GM18499 (cell line): ENCODE measurements at regions not wholly inside any gene's neighbourhood (a gene's known extent, or its start where the extent isn't known, plus 50 kb on each side); places are given as distances from the start of the nearest gene placed in this dataset.
"Not testable (repeated sequence)": the region's sequence is repeated elsewhere in the genome, so short reads cannot be mapped to it uniquely, and the experiment has no call there.

Experiments used
- ATAC-seq: cut with Tn5 transposase; IDR thresholded peaks from one replicate; pipeline ENCODE4 v1.9.1; 2021; ENCODE audit warnings: moderate number of reproducible peaks; ENCODE audit not compliant: insufficient read depth, unreplicated experiment

DNA sequence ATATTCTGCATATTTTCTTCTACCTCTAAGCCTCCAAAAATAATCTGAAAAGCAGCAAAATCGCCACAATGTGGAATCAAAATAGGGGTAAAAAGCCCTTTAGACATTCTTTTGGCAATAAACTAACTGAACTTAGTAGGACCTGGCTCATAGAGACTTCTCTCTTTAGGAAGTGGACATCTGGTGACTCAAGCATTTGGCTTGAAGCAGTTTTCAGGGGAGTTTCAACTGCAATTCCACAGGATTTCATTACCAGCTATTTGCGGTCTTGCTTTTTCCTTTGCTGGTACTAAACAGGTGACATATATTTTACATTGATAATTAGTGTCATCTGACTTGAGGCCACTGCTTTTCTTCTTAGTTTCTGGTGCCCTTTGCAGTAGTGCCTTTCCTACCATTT is 173.2 kb upstream of the FBN2 start:
- no peak for ATAC-seq

DNA sequence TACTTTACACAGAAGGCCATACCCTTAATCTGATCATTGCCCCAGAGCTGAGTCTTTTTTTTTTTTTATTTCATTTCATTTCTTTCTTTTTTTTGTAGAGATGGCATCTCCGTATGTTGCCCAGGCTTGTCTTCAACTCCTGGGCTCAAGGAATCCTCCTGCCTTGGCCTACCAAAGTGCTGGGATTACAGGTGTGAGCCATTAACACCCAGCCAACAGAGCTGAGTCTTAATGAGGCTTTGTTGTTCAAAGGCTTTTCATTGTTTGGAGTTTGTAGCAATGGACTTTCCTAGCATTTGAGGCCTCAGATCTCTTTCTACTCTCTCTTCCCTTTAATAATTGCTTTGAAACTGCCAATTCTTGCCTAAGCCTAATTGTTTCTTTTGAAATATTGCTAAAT is 176.5 kb upstream of the FBN2 start:
- ATAC-seq, result no peak

- ATAC-seq, result no peak
Measured at GRCh38 chr5:128722551-128722950, 184.5 kb upstream of the FBN2 start.

DNA sequence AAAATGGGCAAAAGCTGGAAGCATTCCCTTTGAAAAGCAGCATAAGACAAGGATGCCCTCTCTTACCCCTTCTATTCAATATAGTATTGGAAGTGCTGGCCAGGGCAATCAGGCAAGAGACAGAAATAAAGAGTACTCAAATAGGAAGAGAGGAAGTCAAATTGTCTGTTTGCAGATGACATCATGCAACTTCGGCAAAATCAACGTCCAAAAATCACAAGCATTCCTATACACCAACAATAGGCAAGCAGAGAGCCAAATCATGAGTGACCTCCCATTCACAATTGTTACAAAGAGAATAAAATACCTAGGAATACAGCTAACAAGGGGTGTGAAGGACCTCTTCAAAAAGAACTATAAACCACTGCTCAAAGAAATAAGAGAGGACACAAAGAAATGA is 192.0 kb upstream of the FBN2 start:
- not testable (repeated sequence) for ATAC-seq

DNA sequence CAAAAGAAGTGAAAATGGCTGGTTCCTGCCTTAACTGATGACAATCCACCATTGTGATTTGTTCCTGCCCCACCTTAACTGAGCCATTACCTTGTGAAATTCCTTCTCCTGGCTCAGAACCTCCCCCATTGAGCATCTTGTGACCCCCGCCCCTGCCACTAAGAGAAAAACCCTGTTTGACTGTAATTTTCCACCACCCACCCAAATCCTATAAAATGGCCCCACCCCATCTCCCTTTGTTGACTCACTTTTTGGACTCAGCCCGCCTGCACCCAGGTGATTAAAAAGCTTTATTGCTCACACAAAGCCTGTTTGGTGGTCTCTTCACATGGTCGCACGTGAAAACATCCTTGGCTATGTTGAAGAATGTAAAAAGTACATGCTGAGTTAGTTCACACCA is 197.6 kb upstream of the FBN2 start:
- ATAC-seq, result not testable (repeated sequence)

- ATAC-seq, result no peak
Measured at GRCh38 chr5:128736553-128736952, 198.5 kb upstream of the FBN2 start.

GRCh38 chr5:128749136-128749898 is 211.3 kb upstream of the FBN2 start:
- ATAC-seq, result no peak

GRCh38 chr5:128750155-128750554 is 212.1 kb upstream of the FBN2 start:
- ATAC-seq, result no peak

GRCh38 chr5:128757196-128757959 is 207.9 kb upstream of the SLC27A6 start:
- no peak for ATAC-seq

DNA sequence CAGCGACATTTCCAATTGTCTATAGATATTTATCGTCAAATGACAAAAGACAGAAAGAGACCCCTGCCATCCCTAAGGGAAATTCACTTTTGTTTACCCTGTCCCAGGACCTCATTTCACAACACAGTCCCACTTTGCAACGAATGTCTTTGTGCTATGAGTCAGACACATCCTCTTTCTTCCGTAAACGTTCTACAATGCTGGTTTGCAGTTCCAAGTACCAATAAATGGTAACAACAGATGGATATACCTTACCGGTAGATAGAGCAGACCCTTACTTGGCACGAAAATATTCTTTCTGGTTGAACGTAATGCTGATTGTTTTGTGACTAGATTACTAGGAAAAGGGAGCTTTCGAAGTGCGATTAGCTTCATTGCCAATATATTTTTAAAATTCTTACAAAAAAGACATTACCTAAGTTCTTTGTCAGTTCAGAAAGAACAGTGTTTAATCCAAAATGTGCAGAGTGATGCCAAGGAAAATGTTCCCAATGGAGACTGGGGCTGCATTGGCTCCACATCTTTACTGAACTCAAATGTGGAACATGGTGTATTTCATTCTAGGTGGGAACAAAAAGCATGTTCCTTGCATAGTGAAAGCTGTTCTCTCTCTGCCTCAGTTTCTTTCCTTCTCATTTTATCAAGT is 202.5 kb upstream of the SLC27A6 start:
- ATAC-seq, result no peak

DNA sequence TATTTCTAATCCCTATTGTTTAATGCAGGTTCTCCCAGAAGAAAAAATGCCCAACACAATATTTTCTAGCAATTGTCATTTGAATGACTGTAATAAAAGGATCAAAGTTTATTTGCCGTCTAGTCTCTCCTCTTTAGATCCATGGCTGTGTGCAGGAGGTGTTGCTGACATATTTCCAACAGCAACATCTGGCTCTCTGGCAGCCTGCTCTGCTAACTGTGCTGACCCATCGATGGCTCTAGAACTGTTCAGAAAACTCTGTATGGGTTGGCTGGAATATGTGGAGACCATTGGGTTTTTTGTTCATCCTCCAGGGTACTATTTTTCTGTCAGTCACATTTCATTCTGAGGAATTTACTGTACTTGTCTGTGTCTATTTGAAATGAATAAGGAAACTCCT is 202.0 kb upstream of the SLC27A6 start:
- ATAC-seq, result no peak

- ATAC-seq, result no peak
Measured at GRCh38 chr5:128764601-128765310, 200.5 kb upstream of the SLC27A6 start.

- ATAC-seq, result no peak
Measured at GRCh38 chr5:128765448-128766061, 199.7 kb upstream of the SLC27A6 start.

- no peak for ATAC-seq
Measured at GRCh38 chr5:128766406-128766805, 198.9 kb upstream of the SLC27A6 start.

DNA sequence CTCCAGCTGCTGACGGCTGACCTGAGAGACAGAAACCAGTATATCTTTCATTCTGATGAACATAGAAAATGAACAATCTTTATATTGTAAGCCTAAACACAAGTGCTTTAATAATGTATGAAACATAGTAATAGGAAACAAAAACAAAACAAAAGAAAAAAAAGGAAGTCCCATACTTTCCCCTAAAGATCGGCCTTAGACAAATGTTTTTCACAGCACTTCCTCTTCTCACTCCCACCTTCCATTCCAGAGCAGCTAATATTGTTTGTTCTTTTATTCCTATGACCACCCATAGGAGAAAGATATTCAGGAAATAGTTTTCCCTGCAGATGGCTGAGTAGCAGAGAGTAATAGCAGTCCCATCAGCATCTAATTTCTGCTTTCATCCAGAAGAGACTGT is 194.4 kb upstream of the SLC27A6 start:
- no peak for ATAC-seq

- no peak for ATAC-seq
Measured at GRCh38 chr5:128772356-128772755, 192.9 kb upstream of the SLC27A6 start.

GRCh38 chr5:128773378-128773777 is 191.9 kb upstream of the SLC27A6 start:
- no peak for ATAC-seq

- ATAC-seq, result no peak
Measured at GRCh38 chr5:128774605-128775004, 190.7 kb upstream of the SLC27A6 start.

DNA sequence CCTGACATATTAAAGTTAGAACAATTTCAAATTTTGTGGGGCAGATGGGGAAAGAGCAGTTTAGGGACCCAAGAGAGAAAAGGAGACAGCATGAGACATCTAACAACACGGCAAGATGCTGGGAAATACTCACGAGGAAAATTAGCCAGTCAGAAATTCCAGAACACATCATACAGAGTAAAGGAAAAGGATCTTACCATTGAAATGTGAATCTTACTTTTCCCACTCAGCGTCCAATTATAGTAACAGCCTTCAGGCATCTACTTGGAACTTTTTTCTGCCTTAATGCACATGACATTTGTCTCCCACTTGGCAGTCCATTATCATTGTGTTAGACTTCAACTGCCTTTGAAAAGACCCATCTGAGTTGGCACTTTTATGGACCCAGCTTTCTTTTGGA is 189.7 kb upstream of the SLC27A6 start:
- ATAC-seq, result no peak

- ATAC-seq, result peak; percentile 96
Measured at GRCh38 chr5:128777052-128777451, 188.2 kb upstream of the SLC27A6 start.
